ENCODE measurements at regions not wholly inside any gene's neighbourhood (a gene's known extent, or its start where the extent isn't known, plus 50 kb on each side); places are given as distances from the start of the nearest gene placed in this dataset.

- Mint-ChIP-seq H3K27ac (no peak overlapping the region), H3K36me3 (ENCODE audit: low read depth) (no peaks in the 10 kb centered on the region), H3K4me1 (ENCODE audit: low read depth) (no peaks in the 10 kb centered on the region), H3K4me3 (no peak overlapping the region), H3K9me3 (no peaks in the 10 kb centered on the region), H3K27me3 (no peaks in the 10 kb centered on the region)
- DNase-seq: no peak
- intact Hi-C loops (cut with DNase I, micrococcal nuclease): no loop called here
- H3K27me3 ChIP-seq (ENCODE audit: control insufficient read depth in 1 of 2, insufficient read depth in 2 of 2, low read length in 2 of 2): no peaks in the 10 kb centered on the region
- H3K36me3 ChIP-seq (ENCODE audit: insufficient read depth, low read length): no peaks in the 10 kb centered on the region
- ATAC-seq (ENCODE audit: poor library complexity): no peak
- POLR2A ChIA-PET: no interaction called here
- CTCF ChIA-PET: no interaction called here
- no peaks in the 10 kb centered on the region for H3K9me3 ChIP-seq (ENCODE audit: control insufficient read depth in 1 of 2, insufficient read depth in 1 of 2, low read length in 2 of 2)
- no peak overlapping the region for H3K27ac ChIP-seq (ENCODE audit: low read depth in 1 of 2, low read length in 2 of 2)
- no peak overlapping the region for H3K4me3 ChIP-seq (ENCODE audit: low read length)
- TF ChIP-seq CTCF (IDR thresholded peaks at IDR 0.05): no peak
- no peaks in the 10 kb centered on the region for H3K4me1 ChIP-seq (ENCODE audit: insufficient read depth, low read length)
These were observed 860.4 kb downstream of the PLA2G4A start for GRCh38 chr1:187689129-187689528.

- Mint-ChIP-seq H3K36me3 (ENCODE audit: low read depth) (no peaks in the 10 kb centered on the region), H3K4me1 (ENCODE audit: low read depth) (no peaks in the 10 kb centered on the region), H3K9me3 (peaks cover 2% of the 10 kb centered on the region), H3K27ac (no peak overlapping the region), H3K27me3 (no peaks in the 10 kb centered on the region), H3K4me3 (no peak overlapping the region)
- Histone ChIP-seq H3K4me1 (ENCODE audit: insufficient read depth, low read length) (no peaks in the 10 kb centered on the region), H3K4me3 (ENCODE audit: low read length) (no peak overlapping the region), H3K27ac (ENCODE audit: low read depth in 1 of 2, low read length in 2 of 2) (no peak overlapping the region), H3K9me3 (ENCODE audit: control insufficient read depth in 1 of 2, insufficient read depth in 1 of 2, low read length in 2 of 2) (peaks cover 0 to 5% of the 10 kb centered on the region in 2 experiments), H3K36me3 (ENCODE audit: insufficient read depth, low read length) (no peaks in the 10 kb centered on the region), H3K27me3 (ENCODE audit: control insufficient read depth in 1 of 2, insufficient read depth in 2 of 2, low read length in 2 of 2) (no peaks in the 10 kb centered on the region)
- ATAC-seq (ENCODE audit: poor library complexity) (no peak), DNase-seq (no peak)
- intact Hi-C loops (cut with DNase I, micrococcal nuclease): no loop called here
- ChIA-PET POLR2A (no interaction called here), CTCF (no interaction called here)
- TF ChIP-seq CTCF (IDR thresholded peaks at IDR 0.05): no peak
These were observed 862.7 kb downstream of the PLA2G4A start for GRCh38 chr1:187691439-187691838.

- CTCF ChIA-PET: no interaction called here
- H3K4me1 ChIP-seq (ENCODE audit: insufficient read depth, low read length): no peaks in the 10 kb centered on the region
- no peaks in the 10 kb centered on the region for H3K27me3 Mint-ChIP-seq
- no peak overlapping the region for H3K4me3 ChIP-seq (ENCODE audit: low read length)
- H3K36me3 Mint-ChIP-seq (ENCODE audit: low read depth): no peaks in the 10 kb centered on the region
- H3K4me3 Mint-ChIP-seq: no peak overlapping the region
- POLR2A ChIA-PET: no interaction called here
- no peak for DNase-seq
- ATAC-seq (ENCODE audit: poor library complexity): no peak
- H3K9me3 ChIP-seq (ENCODE audit: control insufficient read depth in 1 of 2, insufficient read depth in 1 of 2, low read length in 2 of 2): peaks cover 0 to 5% of the 10 kb centered on the region in 2 experiments
- no peaks in the 10 kb centered on the region for H3K27me3 ChIP-seq (ENCODE audit: control insufficient read depth in 1 of 2, insufficient read depth in 2 of 2, low read length in 2 of 2)
- H3K36me3 ChIP-seq (ENCODE audit: insufficient read depth, low read length): no peaks in the 10 kb centered on the region
- H3K27ac Mint-ChIP-seq: no peak overlapping the region
- intact Hi-C loops (cut with DNase I, micrococcal nuclease): no loop called here
- H3K9me3 Mint-ChIP-seq: peaks cover 2% of the 10 kb centered on the region
- H3K4me1 Mint-ChIP-seq (ENCODE audit: low read depth): no peaks in the 10 kb centered on the region
- no peak overlapping the region for H3K27ac ChIP-seq (ENCODE audit: low read depth in 1 of 2, low read length in 2 of 2)
- TF ChIP-seq CTCF (IDR thresholded peaks at IDR 0.05): no peak
These were observed 864.0 kb downstream of the PLA2G4A start for GRCh38 chr1:187692799-187693198.
